ENCODE measurements at regions not wholly inside any gene's neighbourhood (a gene's known extent, or its start where the extent isn't known, plus 50 kb on each side); places are given as distances from the start of the nearest gene placed in this dataset.

DNA sequence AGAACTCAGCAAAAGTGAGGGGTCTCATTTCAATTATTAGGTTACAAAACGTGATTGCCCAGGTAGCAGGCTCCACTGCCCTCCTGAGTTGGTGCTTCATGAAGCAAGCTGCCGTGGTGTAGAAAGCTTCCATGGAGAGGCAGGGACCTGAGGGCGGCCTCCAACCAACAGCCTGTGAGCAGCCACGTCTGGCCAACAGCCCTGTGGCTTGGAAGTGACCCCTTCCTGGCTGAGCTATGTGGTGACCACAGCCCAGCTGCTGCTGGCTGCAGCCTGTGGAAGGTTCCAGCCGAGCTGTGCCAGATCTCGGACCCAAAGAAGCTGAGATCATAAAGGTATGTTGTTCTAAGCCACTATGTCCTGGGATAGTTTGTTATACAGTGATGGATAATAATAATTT, 122.5 kb upstream of the KLF6 start:
- Histone ChIP-seq H3K27ac (ENCODE audit: low read depth in 1 of 2, low read length in 2 of 2) (no peak overlapping the region), H3K36me3 (ENCODE audit: control insufficient read depth in 4 of 4, insufficient read depth in 3 of 4, low read depth in 1 of 4, low read length in 3 of 4) (no peaks in the 10 kb centered on the region), H3K9ac (ENCODE audit: low read depth in 1 of 2, low read length in 2 of 2) (no peak overlapping the region), H3K9me3 (ENCODE audit: control insufficient read depth in 4 of 4, low read length in 3 of 4) (no peaks in the 10 kb centered on the region), H3K4me3 (ENCODE audit: low read depth in 1 of 3, low read length in 3 of 3) (no peak overlapping the region), H3K4me1 (ENCODE audit: control insufficient read depth in 4 of 4, insufficient read depth in 4 of 4, low read length in 3 of 4) (no peaks in the 10 kb centered on the region), H3K27me3 (ENCODE audit: control insufficient read depth in 4 of 4, insufficient read depth in 4 of 4, low read length in 3 of 4) (no peaks in the 10 kb centered on the region)
- no peak for DNase-seq (ENCODE audit: low spot score)
- 79% methylated on average over 6 of the region's 6 CpGs for WGBS
- TF ChIP-seq HNF4G (IDR thresholded peaks at IDR 0.05) (no peak), HNF4A (conservative IDR thresholded peaks at IDR 0.05) (no peak), NR2F2 (IDR thresholded peaks at IDR 0.05) (no peak), FOXA1 (IDR thresholded peaks at IDR 0.05) (no peak), JUND (IDR thresholded peaks at IDR 0.05) (no peak), GABPA (IDR thresholded peaks at IDR 0.05 in 1 of 2, conservative IDR thresholded peaks at IDR 0.05 in 1 of 2) (no peak), RXRA (IDR thresholded peaks at IDR 0.05) (no peak), RAD21 (IDR thresholded peaks at IDR 0.05) (no peak), EGR1 (IDR thresholded peaks at IDR 0.05; ENCODE audit: low read depth in 2 of 2) (no peak), SP1 (IDR thresholded peaks at IDR 0.05) (no peak), TAF1 (conservative IDR thresholded peaks at IDR 0.05) (no peak), YY1 (IDR thresholded peaks at IDR 0.05) (no peak), FOXA2 (IDR thresholded peaks at IDR 0.05) (no peak)
- TF ChIP-seq, protein P1, sequence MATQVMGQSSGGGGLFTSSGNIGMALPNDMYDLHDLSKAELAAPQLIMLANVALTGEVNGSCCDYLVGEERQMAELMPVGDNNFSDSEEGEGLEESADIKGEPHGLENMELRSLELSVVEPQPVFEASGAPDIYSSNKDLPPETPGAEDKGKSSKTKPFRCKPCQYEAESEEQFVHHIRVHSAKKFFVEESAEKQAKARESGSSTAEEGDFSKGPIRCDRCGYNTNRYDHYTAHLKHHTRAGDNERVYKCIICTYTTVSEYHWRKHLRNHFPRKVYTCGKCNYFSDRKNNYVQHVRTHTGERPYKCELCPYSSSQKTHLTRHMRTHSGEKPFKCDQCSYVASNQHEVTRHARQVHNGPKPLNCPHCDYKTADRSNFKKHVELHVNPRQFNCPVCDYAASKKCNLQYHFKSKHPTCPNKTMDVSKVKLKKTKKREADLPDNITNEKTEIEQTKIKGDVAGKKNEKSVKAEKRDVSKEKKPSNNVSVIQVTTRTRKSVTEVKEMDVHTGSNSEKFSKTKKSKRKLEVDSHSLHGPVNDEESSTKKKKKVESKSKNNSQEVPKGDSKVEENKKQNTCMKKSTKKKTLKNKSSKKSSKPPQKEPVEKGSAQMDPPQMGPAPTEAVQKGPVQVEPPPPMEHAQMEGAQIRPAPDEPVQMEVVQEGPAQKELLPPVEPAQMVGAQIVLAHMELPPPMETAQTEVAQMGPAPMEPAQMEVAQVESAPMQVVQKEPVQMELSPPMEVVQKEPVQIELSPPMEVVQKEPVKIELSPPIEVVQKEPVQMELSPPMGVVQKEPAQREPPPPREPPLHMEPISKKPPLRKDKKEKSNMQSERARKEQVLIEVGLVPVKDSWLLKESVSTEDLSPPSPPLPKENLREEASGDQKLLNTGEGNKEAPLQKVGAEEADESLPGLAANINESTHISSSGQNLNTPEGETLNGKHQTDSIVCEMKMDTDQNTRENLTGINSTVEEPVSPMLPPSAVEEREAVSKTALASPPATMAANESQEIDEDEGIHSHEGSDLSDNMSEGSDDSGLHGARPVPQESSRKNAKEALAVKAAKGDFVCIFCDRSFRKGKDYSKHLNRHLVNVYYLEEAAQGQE (IDR thresholded peaks at IDR 0.05) = no peak
- TF ChIP-seq, protein P2, sequence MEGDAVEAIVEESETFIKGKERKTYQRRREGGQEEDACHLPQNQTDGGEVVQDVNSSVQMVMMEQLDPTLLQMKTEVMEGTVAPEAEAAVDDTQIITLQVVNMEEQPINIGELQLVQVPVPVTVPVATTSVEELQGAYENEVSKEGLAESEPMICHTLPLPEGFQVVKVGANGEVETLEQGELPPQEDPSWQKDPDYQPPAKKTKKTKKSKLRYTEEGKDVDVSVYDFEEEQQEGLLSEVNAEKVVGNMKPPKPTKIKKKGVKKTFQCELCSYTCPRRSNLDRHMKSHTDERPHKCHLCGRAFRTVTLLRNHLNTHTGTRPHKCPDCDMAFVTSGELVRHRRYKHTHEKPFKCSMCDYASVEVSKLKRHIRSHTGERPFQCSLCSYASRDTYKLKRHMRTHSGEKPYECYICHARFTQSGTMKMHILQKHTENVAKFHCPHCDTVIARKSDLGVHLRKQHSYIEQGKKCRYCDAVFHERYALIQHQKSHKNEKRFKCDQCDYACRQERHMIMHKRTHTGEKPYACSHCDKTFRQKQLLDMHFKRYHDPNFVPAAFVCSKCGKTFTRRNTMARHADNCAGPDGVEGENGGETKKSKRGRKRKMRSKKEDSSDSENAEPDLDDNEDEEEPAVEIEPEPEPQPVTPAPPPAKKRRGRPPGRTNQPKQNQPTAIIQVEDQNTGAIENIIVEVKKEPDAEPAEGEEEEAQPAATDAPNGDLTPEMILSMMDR (IDR thresholded peaks at IDR 0.05; ENCODE audit: low read depth, low read length, missing input control) = no peak
- TF ChIP-seq, protein P3, sequence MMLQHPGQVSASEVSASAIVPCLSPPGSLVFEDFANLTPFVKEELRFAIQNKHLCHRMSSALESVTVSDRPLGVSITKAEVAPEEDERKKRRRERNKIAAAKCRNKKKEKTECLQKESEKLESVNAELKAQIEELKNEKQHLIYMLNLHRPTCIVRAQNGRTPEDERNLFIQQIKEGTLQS (IDR thresholded peaks at IDR 0.05) = no peak
- TF ChIP-seq, protein P4, sequence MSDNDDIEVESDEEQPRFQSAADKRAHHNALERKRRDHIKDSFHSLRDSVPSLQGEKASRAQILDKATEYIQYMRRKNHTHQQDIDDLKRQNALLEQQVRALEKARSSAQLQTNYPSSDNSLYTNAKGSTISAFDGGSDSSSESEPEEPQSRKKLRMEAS (IDR thresholded peaks at IDR 0.05) = no peak
- TF ChIP-seq, protein P5, sequence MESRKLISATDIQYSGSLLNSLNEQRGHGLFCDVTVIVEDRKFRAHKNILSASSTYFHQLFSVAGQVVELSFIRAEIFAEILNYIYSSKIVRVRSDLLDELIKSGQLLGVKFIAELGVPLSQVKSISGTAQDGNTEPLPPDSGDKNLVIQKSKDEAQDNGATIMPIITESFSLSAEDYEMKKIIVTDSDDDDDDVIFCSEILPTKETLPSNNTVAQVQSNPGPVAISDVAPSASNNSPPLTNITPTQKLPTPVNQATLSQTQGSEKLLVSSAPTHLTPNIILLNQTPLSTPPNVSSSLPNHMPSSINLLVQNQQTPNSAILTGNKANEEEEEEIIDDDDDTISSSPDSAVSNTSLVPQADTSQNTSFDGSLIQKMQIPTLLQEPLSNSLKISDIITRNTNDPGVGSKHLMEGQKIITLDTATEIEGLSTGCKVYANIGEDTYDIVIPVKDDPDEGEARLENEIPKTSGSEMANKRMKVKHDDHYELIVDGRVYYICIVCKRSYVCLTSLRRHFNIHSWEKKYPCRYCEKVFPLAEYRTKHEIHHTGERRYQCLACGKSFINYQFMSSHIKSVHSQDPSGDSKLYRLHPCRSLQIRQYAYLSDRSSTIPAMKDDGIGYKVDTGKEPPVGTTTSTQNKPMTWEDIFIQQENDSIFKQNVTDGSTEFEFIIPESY (IDR thresholded peaks at IDR 0.05) = no peak

All from liver (tissue), 8 donors.